ENCODE measurements at regions not wholly inside any gene's neighbourhood (a gene's known extent, or its start where the extent isn't known, plus 50 kb on each side); places are given as distances from the start of the nearest gene placed in this dataset.
A peak's percentile ranks its signal among the peaks of the same experiment; 100 is the strongest.
"Not testable (repeated sequence)": the region's sequence is repeated elsewhere in the genome, so short reads cannot be mapped to it uniquely, and the experiment has no call there.

DNA sequence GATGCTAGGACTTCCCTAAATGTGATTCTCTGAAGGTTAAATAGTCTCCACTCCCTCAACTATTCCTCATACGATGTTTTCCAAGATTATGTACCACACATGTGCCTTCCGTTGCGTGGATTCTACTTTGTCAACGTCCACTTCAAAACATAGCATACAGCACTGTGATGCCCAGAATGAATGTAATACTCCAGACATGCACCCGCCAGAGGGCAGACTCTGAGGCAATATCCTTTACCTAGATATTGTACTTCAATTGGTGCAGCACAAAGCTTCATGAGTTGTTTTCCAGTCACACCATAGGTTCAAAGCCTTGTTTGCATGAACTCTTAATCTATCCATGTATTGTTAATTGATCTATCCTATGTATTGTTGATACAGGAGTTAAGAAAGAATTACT is 201.0 kb upstream of the NABP1 start:
- DNase-seq: no peak

DNA sequence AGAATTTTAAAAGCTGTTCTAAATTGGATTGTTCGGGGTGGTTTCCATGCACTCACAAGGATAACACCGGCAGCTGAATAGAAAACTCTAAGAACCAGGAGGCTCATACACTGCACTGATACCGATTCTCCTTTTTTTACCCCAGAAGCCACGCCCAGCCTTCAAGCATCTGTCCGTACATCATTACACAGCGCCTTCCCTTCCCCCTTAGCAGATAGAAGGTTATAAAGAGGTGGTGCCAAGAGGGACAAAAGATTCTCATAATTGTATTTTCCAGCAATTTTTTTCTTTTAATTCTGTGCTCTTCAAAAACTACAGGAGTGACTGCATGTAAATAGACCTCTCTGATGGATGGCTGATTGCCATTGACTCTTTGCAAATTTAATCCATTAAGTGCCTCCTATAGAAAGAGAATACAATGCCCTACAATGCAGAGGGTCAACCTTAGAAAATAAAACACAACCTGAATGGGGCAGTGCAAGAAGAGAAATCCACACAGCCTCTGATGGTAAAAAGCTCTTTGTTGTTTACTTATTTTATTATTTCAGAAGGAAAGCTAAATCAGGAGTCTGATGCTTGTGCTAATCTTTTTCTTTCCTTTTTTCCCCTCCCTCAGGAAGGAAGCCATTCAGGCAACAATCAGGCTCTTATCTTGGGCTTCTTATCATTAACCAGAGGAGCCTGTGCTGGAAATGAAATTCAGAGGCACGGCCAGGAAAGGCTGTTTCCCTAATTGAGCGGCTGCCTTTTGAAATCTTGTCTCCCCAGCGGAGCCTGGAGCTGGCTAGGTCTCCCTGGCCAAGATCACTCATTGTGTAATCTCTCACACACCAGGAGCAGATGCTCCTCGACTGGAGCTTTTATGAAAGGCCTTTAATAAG is 198.9 kb upstream of the NABP1 start:
- peak; percentile 49 for DNase-seq

DNA sequence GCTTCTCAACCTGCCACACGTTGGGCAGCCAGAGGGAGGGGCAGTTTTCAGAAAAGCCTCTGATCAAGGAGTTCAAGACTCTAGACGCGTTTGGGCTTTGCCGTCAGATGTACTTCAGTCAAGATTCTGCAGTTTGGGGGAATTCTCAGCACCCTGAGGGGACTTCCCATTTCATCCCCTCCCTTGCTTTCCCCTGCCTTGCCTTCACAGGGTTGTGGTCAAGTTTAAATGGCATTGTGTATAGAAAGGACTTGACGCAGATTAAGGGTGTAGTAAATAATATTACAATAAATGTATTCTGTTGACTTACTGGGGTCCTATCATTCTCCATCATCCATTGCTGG is 198.3 kb upstream of the NABP1 start:
- no peak for DNase-seq

DNA sequence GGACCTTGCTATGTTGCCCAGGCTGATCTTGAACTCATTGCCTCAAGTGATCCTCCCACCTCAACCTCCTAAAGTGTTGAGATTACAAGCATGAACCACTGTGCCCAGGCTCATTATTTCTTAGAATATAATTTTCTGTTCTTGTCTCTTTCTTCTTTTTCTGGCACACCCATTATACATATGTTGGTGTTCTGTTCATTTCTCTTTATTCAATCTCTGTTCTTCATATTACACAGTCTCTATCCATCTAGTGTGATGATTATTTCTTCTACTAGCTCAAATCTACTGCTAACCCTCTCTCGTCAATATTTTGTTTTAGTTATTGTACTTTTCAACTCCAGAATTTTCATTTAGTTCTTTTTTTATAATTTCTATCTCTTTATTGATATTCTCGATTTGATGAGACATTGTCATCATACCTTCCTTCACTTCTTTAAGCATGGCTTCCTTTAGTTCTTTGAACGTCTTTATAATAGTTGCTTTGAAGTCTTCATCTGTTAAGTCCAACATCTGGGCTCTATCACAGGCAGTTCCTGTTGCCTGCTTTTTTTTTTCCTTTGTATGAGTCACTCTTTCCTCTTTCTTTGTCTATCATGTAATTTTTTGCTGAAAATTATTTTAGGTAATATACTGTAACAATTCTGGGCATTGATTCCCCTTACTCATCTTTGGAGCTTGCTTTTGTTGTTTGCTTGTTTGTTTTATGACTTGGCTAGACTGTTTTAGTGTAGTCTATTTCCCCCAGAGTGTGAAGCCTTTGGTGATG is 196.4 kb upstream of the NABP1 start:
- DNase-seq: no peak

GRCh38 chr2:191483117-191483516 is 194.8 kb upstream of the NABP1 start:
- no peak for DNase-seq

DNA sequence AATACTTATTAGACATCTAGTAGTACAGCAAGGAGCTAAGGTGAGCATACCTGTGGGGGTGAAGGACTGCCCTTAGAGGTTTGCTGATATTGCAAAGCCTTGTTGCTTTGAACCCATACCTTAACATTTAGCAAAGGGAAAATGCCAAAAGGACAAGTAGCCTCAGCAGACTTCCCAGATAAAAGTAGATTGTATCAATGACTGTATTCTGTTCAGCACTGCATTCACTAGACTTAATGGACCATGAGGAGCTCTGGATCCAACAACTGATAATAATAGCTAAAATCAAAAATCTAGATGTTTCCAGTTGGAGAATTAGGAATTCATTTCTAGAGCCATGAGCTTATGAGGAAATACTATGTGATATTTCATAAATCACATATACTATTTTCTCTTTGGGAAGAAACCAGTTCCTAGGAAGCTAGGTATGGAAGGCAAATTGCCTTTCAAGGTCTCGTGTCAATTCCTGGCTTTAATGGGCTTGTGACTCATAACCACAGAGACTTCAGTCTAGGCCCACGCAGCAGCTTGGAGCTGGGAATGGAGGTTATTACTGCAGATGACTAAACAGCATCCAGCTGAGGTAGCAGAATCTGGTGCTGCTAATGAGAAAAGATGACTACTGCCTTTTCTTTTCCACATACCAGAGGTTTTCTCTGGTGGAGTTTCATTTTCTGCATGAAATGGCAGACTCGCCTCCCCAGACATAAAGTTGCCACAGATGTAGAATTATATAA is 191.2 kb upstream of the NABP1 start:
- no peak for DNase-seq

- DNase-seq: no peak
Measured at GRCh38 chr2:191488135-191488534, 189.8 kb upstream of the NABP1 start.

DNA sequence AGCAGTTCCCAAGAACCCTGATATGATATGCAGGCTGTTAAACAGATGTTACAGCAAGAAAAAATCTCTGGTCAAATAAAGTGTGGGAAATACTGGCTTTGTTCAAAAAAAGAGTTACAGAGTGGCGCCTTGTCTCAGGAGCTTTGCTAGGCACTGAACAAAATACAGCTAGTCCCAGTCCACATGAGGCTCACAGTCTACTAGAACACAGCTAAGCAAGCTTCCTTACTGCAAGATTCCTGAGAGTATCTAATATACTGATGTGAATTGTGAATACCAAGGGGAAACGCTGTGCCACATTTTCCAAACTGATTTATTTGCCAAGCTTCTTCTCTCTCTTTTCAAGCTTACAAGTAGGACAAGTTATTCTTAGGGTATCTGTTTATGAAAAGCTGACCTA is 188.8 kb upstream of the NABP1 start:
- DNase-seq: no peak

DNA sequence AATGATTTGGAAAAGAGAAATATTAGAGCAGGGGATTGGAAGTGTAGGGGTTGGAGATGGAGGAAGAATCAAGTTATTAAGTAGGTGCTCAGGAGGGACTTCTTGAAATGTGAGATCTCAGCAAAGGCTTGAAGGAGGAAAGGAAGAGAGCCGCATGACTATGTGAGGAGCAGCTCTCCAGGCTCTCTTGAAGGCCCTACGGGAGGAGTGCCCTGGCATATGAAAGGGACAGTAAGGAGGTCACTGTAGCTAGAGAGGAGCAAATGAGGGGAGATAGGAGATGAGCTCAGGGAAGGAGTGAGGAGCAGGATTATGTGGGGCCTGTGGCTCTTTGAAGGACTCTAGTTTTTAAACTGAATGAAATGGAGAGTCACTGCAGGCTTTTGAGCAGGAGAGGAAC is 181.1 kb upstream of the NABP1 start:
- DNase-seq: no peak

DNA sequence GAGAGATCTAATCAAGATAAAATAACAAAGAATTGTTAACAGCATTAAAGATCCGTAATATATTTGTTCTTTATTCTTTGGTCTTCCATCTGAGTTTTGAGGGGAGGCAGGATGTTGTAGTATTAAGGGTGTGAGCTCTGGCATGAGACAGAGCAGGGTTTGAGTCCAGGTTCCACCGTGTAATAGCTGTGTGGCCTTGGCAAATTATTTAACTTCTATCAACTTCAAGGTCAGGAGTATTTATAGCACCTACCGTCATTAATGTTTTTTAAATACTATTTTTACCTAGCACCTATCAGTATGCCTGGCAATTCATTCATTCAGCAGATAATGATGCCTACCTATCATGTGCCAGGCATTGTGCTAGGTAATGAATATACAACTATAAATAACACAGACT is 180.1 kb upstream of the NABP1 start:
- DNase-seq: no peak

GRCh38 chr2:191499050-191499449 is 178.9 kb upstream of the NABP1 start:
- DNase-seq: no peak

- no peak for DNase-seq
Measured at GRCh38 chr2:191499874-191500565, 177.9 kb upstream of the NABP1 start.

DNA sequence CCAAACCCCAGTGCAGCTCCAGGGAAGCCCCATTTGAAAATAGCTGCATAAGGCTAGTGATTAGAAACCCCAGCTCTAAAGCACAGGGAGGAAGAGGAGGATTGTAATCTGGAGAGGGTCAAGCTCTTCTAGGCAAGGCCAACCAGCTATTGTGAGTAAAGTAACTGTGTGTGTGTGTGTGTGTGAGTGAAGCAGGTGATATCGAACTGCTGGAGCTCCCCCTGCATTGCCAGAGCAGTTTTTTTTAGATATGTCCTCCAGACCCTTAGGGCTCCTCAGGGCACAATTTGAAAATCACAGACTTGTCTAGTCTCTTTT is 177.4 kb upstream of the NABP1 start:
- DNase-seq: no peak

- DNase-seq: no peak
Measured at GRCh38 chr2:191500884-191501560, 176.9 kb upstream of the NABP1 start.

GRCh38 chr2:191501561-191502168 is 176.3 kb upstream of the NABP1 start:
- DNase-seq: peak; percentile 1

DNA sequence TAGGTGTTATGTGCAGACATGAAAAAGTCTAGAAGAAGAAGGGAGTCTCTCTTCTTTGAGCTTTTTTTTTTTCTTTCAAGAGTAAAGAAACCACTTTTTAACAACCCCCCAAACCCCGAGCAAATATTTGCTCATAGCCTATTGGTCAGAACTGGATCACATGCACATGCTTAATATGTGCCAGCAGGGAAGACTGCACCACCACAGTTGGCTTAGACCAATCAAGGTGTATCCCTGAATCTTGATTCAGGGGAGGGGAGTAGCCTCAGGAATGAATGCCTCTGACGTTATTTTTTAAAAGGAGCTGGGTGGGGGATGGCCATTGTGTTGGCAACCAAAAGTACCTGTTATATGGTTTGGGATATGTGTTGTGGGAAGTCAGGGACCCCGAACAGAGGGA is 171.4 kb upstream of the NABP1 start:
- no peak for DNase-seq

DNA sequence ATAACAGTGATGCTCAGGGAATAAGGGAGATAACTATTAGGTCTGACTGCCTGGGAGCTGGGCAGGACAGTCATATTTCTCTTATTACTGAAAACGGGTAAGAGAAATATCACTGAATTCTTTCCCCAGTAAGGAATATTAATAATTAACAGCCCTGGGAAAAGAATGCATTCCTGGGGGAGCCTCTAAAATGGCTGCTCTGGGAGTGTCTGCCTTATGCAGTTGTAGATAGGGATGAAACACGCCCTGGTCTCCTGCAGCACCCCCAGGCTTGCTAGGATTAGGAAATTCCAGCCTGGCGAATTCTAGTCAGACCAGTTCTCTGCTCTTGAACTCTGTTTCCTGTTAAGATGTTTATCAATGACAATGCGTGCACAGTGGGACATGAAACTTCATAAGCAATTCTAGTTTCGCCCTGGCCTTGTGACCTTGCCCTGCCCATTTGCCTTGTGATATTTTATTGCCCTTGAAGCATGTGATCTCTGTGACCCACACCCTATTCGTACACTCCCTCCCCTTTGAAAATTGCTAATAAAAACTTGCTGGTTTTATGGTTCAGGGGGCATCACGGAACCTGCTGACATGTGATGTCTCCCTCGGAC is 170.6 kb upstream of the NABP1 start:
- not testable (repeated sequence) for DNase-seq

- DNase-seq: no peak
Measured at GRCh38 chr2:191508738-191509137, 169.2 kb upstream of the NABP1 start.

- no peak for DNase-seq
Measured at GRCh38 chr2:191512216-191512835, 165.6 kb upstream of the NABP1 start.

DNA sequence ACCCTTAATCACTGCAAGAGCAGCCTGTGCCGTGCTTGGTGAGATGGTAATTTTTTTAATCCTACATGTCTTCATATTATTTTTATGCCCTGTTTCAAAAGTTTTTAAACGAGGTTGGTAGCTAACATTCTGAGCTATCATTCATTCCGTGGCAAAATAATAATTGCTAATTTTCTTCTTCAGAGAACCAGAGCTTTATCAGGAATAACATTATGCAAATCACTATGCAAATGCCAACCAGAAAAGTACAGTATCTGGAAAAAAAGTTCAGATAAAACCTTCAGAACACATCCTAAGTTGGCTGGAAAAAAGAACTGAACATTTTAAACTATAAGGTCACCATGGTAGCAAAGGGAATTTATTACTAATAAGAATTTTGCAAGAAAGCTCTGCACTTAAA is 165.1 kb upstream of the NABP1 start:
- no peak for DNase-seq

DNA sequence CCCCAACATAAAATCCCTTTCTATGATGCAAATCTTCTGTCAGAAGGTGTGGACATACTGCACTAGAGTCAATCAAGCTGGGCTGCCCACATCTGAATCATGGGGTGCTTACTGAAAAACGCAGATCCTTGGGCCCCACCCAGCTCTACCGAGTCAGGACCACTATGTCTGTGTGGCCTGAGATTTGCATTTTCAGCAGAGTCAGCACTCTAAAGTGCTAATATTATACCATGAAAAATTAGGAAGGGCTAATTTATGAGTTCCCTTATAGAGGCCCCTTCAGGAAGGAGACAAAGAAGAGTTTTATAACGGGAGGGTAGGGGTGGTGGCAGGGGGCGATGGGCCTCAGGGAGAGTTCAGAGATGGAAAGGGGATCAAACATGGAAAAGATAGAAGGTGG is 163.3 kb upstream of the NABP1 start:
- DNase-seq: no peak

Measured in NCI-H1436 (cell line).